Kidney (tissue), 13 donors: ENCODE measurements at regions not wholly inside any gene's neighbourhood (a gene's known extent, or its start where the extent isn't known, plus 50 kb on each side); places are given as distances from the start of the nearest gene placed in this dataset.
"Not testable (repeated sequence)": the region's sequence is repeated elsewhere in the genome, so short reads cannot be mapped to it uniquely, and the experiment has no call there.

ENCODE experiments used
- DNase-seq, 5 donors: peaks; one replicate each; pipeline ENCODE4 v3.0.0-alpha.2; 2013 to 2020
- FAIRE-seq: peaks from 2 replicates; lab custom pipeline; 2012; peaks lifted over from hg19 to GRCh38; lab: Jason Lieb, UNC
- H3K27ac ChIP-seq, 2 donors: one replicate each; pipeline ENCODE4 v1.7.0; 2013; ENCODE audit warnings: low read depth in 2 of 2, low read length in 2 of 2, inconsistent platforms in 1 of 2
- H3K27me3 ChIP-seq: one replicate; pipeline ENCODE4 v1.7.1; 2013; ENCODE audit warnings: low read length, inconsistent platforms; ENCODE audit not compliant: control insufficient read depth, insufficient read depth
- H3K36me3 ChIP-seq, 3 donors: one replicate each; pipeline versions ENCODE4 v1.7.0 to v1.7.1; 2013; ENCODE audit warnings: low read length in 3 of 3, control low read depth in 1 of 3, inconsistent platforms in 1 of 3; ENCODE audit not compliant: insufficient read depth in 3 of 3, control insufficient read depth in 2 of 3
- H3K4me1 ChIP-seq, 3 donors: one replicate each; pipeline versions ENCODE4 v1.7.0 to v1.7.1; 2013; ENCODE audit warnings: low read length in 3 of 3, inconsistent platforms in 1 of 3, low read depth in 1 of 3; ENCODE audit not compliant: control insufficient read depth in 2 of 3, insufficient read depth in 2 of 3
- H3K4me3 ChIP-seq, 3 donors: one replicate each; pipeline versions ENCODE4 v1.7.0 to v1.8.1; 2013; ENCODE audit warnings: low read length in 3 of 3, control low read depth in 1 of 3, inconsistent platforms in 1 of 3
- H3K9ac ChIP-seq, 3 donors: one replicate each; pipeline versions ENCODE4 v1.7.0 to v1.7.1; 2013; ENCODE audit warnings: low read length in 3 of 3, control low read depth in 1 of 3, inconsistent platforms in 1 of 3
- H3K9me3 ChIP-seq, 3 donors: one replicate each; pipeline versions ENCODE4 v1.7.0 to v1.7.1; 2013; ENCODE audit warnings: low read length in 3 of 3, control low read depth in 1 of 3, inconsistent platforms in 1 of 3; ENCODE audit not compliant: control insufficient read depth in 2 of 3, insufficient read depth in 1 of 3
- CTCF ChIP-seq: IDR thresholded peaks from 3 replicates; pipeline ENCODE4 v1.5.1; 2012; ENCODE audit warnings: mild to moderate bottlenecking, moderate library complexity, borderline replicate concordance; ENCODE audit not compliant: insufficient read depth; ENCODE audit errors: extremely low read depth
- intact Hi-C: fragments of 100-400 bp; cut with DNase I; formaldehyde crosslinking; loops from one replicate; pipeline ENCODE4 v1.11.1; 2022
- donor health status: control.
- donor health status: control.
- donor health status: control.
- donor health status: control.
- donor health status: control.
- donor health status: DM: yes; HTN: yes; CAD: no.
- donor health status: Normal renal cell carcinoma (clear cell type).

DNA sequence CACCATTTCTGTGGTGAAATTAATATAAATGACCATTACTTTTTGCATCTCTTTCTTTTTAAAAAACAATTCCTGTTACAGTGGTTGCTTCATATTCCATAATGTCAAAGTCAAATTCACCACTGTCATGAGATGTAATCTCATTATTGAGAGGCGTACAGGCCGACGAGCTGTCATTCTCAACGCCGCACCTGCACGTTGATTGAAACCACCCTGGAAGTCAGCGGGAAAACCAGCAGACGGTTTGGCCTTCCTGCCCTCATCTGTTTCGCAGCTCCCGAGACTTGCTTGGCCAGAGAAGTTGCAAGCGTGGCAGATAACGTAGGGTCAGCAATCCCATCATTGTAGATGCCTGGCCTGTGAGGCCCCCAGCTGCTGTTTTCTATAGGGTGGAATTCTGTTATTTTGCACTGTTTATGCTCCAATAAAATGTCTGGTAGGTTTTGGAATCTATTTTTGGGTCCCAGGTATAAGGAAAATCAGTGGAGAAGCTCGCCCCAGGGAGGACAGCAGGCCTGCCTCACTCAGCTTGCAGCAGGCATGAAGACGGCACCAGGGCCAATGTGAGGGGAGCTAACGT lies 153.4 kb downstream of the SOX1 start:
- H3K9ac ChIP-seq, result no peak overlapping the region
- H3K27ac ChIP-seq, result no peak overlapping the region
- H3K4me1 ChIP-seq, result no peaks in the 10 kb centered on the region
- H3K36me3 ChIP-seq, result no peaks in the 10 kb centered on the region
- no peak for FAIRE-seq
- peaks cover 2% of the 10 kb centered on the region for H3K27me3 ChIP-seq
- H3K4me3 ChIP-seq, result no peak overlapping the region
- intact Hi-C loops, result no loop called here
- TF ChIP-seq CTCF, result no peak
- H3K9me3 ChIP-seq, result no peaks in the 10 kb centered on the region
- no peak for DNase-seq

DNA sequence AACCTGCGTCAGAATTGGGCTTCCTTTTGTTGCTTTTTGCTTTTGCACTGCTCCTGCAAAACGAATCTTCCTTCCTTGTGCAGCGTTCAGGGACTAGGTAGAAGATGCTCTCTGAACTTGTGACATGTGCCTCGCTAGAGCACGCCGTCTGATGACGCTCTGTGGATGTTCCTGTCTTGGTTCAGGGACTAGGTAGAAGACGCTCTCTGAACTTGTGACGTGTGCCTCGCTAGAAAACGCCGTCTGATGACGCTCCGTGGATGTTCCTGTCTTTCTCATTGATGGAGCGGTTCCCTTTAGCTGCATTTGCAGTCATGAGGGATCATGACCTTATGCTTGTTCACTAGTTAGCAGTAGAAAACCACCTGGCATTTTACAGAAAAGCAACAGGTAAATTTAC lies 154.0 kb downstream of the SOX1 start:
- no peaks in the 10 kb centered on the region for H3K4me1 ChIP-seq
- no peaks in the 10 kb centered on the region for H3K9me3 ChIP-seq
- peaks cover 2% of the 10 kb centered on the region for H3K27me3 ChIP-seq
- no peak overlapping the region for H3K9ac ChIP-seq
- H3K4me3 ChIP-seq, result no peak overlapping the region
- FAIRE-seq (no peak), DNase-seq (peak in 1 of 5 donors; percentile 7)
- no peak for TF ChIP-seq CTCF
- intact Hi-C loops, result no loop called here
- no peaks in the 10 kb centered on the region for H3K36me3 ChIP-seq
- no peak overlapping the region for H3K27ac ChIP-seq

- Histone ChIP-seq H3K9me3 (no peaks in the 10 kb centered on the region), H3K27me3 (no peaks in the 10 kb centered on the region), H3K9ac (no peak overlapping the region), H3K36me3 (no peaks in the 10 kb centered on the region), H3K27ac (no peak overlapping the region), H3K4me3 (no peak overlapping the region), H3K4me1 (no peaks in the 10 kb centered on the region)
- intact Hi-C loops, result no loop called here
- FAIRE-seq (no peak), DNase-seq (peak in 1 of 5 donors; percentile 19)
- TF ChIP-seq CTCF, result no peak
These were observed 153.2 kb upstream of the SPACA7 start for GRCh38 chr13:112222971-112223370.

DNA sequence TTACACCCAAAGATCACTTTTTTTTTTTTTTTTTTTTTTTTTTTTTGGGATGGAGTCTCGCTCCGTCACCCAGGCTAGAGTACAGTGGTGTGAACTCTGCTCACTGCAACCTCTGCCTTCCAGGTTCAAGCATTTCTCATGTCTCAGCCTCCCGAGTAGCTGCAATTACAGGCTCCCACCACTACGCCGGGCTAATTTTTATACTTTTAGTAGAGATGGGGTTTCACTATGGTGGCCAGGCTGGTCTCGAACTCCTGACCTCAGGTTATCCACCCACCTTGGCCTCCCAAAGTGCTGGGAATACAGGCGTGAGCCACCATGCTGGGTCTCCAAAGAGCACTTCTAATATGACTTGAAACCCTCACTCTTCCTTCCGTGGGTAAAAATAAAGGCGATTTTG lies 152.2 kb upstream of the SPACA7 start:
- H3K27ac ChIP-seq, H3K4me1 ChIP-seq, H3K9me3 ChIP-seq, H3K9ac ChIP-seq, H3K4me3 ChIP-seq, intact Hi-C loops, H3K36me3 ChIP-seq, H3K27me3 ChIP-seq, FAIRE-seq: not testable (repeated sequence)
- peak in 1 of 5 donors; percentile 8 for DNase-seq
